Uterus (tissue), 2 donors: ENCODE measurements at regions not wholly inside any gene's neighbourhood (a gene's known extent, or its start where the extent isn't known, plus 50 kb on each side); places are given as distances from the start of the nearest gene placed in this dataset.

Experiments used
- CTCF ChIP-seq, 4 experiments: fragments of 200-600 bp in 2 of 4; fragments of 450-650 bp in 2 of 4; sonication (generic) in 2 of 4; IDR thresholded peaks; one replicate each; pipeline ENCODE4 v1.5.1; 2016 to 2019; ENCODE audit warnings: antibody characterized with exemption in 4 of 4, mild to moderate bottlenecking in 2 of 4, moderate library complexity in 1 of 4
- POLR2A ChIP-seq, 2 donors: fragments of 450-650 bp; IDR thresholded peaks; one replicate each; pipeline ENCODE4 v1.6.1; 2016; ENCODE audit warnings: antibody characterized with exemption in 2 of 2, mild to moderate bottlenecking in 1 of 2, moderate library complexity in 1 of 2

- no peak for TF ChIP-seq CTCF (IDR thresholded peaks at IDR 0.05)
- no peak for TF ChIP-seq POLR2A (IDR thresholded peaks at IDR 0.05)
Observed at GRCh38 chr9:113664181-113664875, 200.8 kb downstream of the RGS3 start.
